Endothelial cell of umbilical vein (primary cell): ENCODE measurements at regions not wholly inside any gene's neighbourhood (a gene's known extent, or its start where the extent isn't known, plus 50 kb on each side); places are given as distances from the start of the nearest gene placed in this dataset.

Experiments used
- BruUV-seq: library from RNA; stranded (reverse); fragments of 400-500 nt; replicated peaks from 2 replicates; lab custom pipeline; 2021; lab: Mats Ljungman, UMichigan
- CTCF ChIA-PET: fragments of 300-600, 350-600 bp; sonication (Branson Sonifier 250); formaldehyde crosslinking; loops from one replicate; lab custom pipeline; 2021; ENCODE audit warnings: antibody characterized with exemption, inconsistent platforms; lab: Charles Lee
- POLR2A ChIA-PET: fragments of 300-600, 350-600 bp; sonication (Branson Sonifier 250); formaldehyde crosslinking; loops from one replicate; lab custom pipeline; 2021; ENCODE audit warnings: antibody characterized with exemption, inconsistent platforms; lab: Charles Lee
- DNase-seq: peaks from one replicate; pipeline ENCODE4 v3.0.0-alpha.2; 2011; ENCODE audit warnings: low read depth, low spot score
- FAIRE-seq: peaks from 2 replicates; lab custom pipeline; 2011; peaks lifted over from hg19 to GRCh38; lab: Jason Lieb, UNC
- H2AFZ ChIP-seq: 2 replicates; pipeline ENCODE4 v1.6.0; 2012; ENCODE audit warnings: low read depth, low read length, control low read depth, inconsistent platforms
- H3K27ac ChIP-seq: 2 replicates; pipeline ENCODE4 v1.5.1; 2011; ENCODE audit warnings: low read depth, mild to moderate bottlenecking, control low read depth, low read length, moderate library complexity; ENCODE audit not compliant: insufficient read depth
- H3K27me3 ChIP-seq, 2 experiments: 2 replicates each; pipeline versions ENCODE4 v1.6.0 to v1.6.1; 2011; ENCODE audit warnings: low read length in 2 of 2, mixed read lengths in 1 of 2; ENCODE audit not compliant: control insufficient read depth in 2 of 2, insufficient read depth in 2 of 2
- H3K36me3 ChIP-seq, 2 experiments: 2 replicates in 1 of 2; 3 replicates in 1 of 2; pipeline ENCODE4 v1.5.1; 2011; ENCODE audit warnings: low read length in 2 of 2, mild to moderate bottlenecking in 1 of 2, moderate library complexity in 1 of 2; ENCODE audit not compliant: control insufficient read depth in 2 of 2, insufficient read depth in 2 of 2; ENCODE audit errors: extremely low read depth in 1 of 2
- H3K4me1 ChIP-seq: 3 replicates; pipeline ENCODE4 v1.5.1; 2011; ENCODE audit warnings: mild to moderate bottlenecking, low read length; ENCODE audit not compliant: control insufficient read depth, insufficient read depth; ENCODE audit errors: extremely low read depth
- H3K4me2 ChIP-seq: 2 replicates; pipeline ENCODE4 v1.6.1; 2011; ENCODE audit warnings: low read length, control low read depth, mixed read lengths; ENCODE audit not compliant: insufficient read depth
- H3K4me3 ChIP-seq, 3 experiments: fragments of 200-600 bp in 1 of 3; sonication (generic), shearing (Covaris generic) in 1 of 3; replicated peaks in 1 of 3; 2 replicates each; pipeline ENCODE4 v1.5.1; 2011 to 2016; ENCODE audit warnings: control low read depth in 3 of 3, low read length in 3 of 3, mild to moderate bottlenecking in 2 of 3, inconsistent platforms in 1 of 3, low read depth in 1 of 3, moderate library complexity in 1 of 3; ENCODE audit not compliant: insufficient read depth in 1 of 3
- H3K79me2 ChIP-seq: 2 replicates; pipeline ENCODE4 v1.6.0; 2012; ENCODE audit warnings: low read length, inconsistent platforms; ENCODE audit not compliant: control insufficient read depth, insufficient read depth
- H3K9ac ChIP-seq: replicated peaks from 2 replicates; pipeline ENCODE3; 2011; ENCODE audit warnings: low read length, control low read depth; ENCODE audit not compliant: insufficient read depth; ENCODE audit errors: extremely low read depth
- H3K9me1 ChIP-seq: replicated peaks from 3 replicates; pipeline ENCODE4 v1.6.0; 2011; ENCODE audit warnings: mild to moderate bottlenecking, low read length; ENCODE audit not compliant: control insufficient read depth, insufficient read depth; ENCODE audit errors: extremely low read depth
- H3K9me3 ChIP-seq: replicated peaks from 2 replicates; pipeline ENCODE4 v1.5.1; 2012; ENCODE audit warnings: low read length, inconsistent platforms; ENCODE audit not compliant: control insufficient read depth, insufficient read depth
- H4K20me1 ChIP-seq: replicated peaks from 2 replicates; pipeline ENCODE3; 2011; ENCODE audit warnings: mild to moderate bottlenecking, low read length; ENCODE audit not compliant: control insufficient read depth, insufficient read depth; ENCODE audit errors: extremely low read depth
- EZH2 ChIP-seq: IDR thresholded peaks from 2 replicates; pipeline ENCODE4 v1.6.1; 2012; ENCODE audit warnings: borderline replicate concordance, low read depth, mild to moderate bottlenecking, moderate library complexity, low read length, inconsistent platforms; ENCODE audit not compliant: severe bottlenecking
- FOS ChIP-seq: IDR thresholded peaks from 2 replicates; pipeline ENCODE4 v1.6.1; 2011; ENCODE audit warnings: mild to moderate bottlenecking, low read length, moderate library complexity, borderline replicate concordance; ENCODE audit not compliant: insufficient read depth
- GATA2 ChIP-seq: IDR thresholded peaks from 2 replicates; pipeline ENCODE4 v1.7.0; 2011; ENCODE audit warnings: low read depth, mild to moderate bottlenecking, moderate library complexity, mixed read lengths, low read length; ENCODE audit not compliant: insufficient read length, insufficient read depth
- JUN ChIP-seq: IDR thresholded peaks from 2 replicates; pipeline ENCODE4 v1.6.1; 2011; ENCODE audit warnings: borderline replicate concordance, low read depth; ENCODE audit not compliant: insufficient read length, insufficient read depth
- MYC ChIP-seq: IDR thresholded peaks from one replicate; pipeline ENCODE4 v1.6.1; 2011; ENCODE audit warnings: mild to moderate bottlenecking, low read depth, low read length
- POLR2A ChIP-seq: IDR thresholded peaks from 2 replicates; pipeline ENCODE4 v1.6.1; 2012; ENCODE audit warnings: low read depth, mild to moderate bottlenecking, control low read depth, low read length
- POLR2AphosphoS5 ChIP-seq: IDR thresholded peaks from 2 replicates; pipeline ENCODE4 v1.6.1; 2012; ENCODE audit warnings: low read depth, mild to moderate bottlenecking, control low read depth, low read length, moderate library complexity; ENCODE audit not compliant: insufficient read depth
- dilution Hi-C: fragments of 300-500 bp; cut with MboI; formaldehyde crosslinking; loops from one replicate; pipeline ENCODE4 v1.15.0; 2019; ENCODE audit warnings: low sequenced_read_pairs; ENCODE audit not compliant: extremely low pct_ligation_motif_present
- intact Hi-C: fragments of 100-400 bp; cut with micrococcal nuclease; formaldehyde crosslinking; loops from one replicate; pipeline ENCODE4 v1.10.0; 2022
- TF ChIP-seq, protein P1 (sequence below): IDR thresholded peaks from 2 replicates; pipeline ENCODE4 v1.6.1; 2011; ENCODE audit not compliant: insufficient read depth, insufficient read length
- TF ChIP-seq, protein P2 (sequence below), 2 donors: IDR thresholded peaks; 1 replicate in 1 of 2; 2 replicates in 1 of 2; pipeline ENCODE4 v1.5.1; 2011; ENCODE audit warnings: low read length in 2 of 2, mild to moderate bottlenecking in 2 of 2, moderate library complexity in 2 of 2, control low read depth in 1 of 2, inconsistent platforms in 1 of 2, low read depth in 1 of 2; ENCODE audit not compliant: insufficient read depth in 1 of 2; ENCODE audit errors: extremely low read depth in 1 of 2

DNA sequence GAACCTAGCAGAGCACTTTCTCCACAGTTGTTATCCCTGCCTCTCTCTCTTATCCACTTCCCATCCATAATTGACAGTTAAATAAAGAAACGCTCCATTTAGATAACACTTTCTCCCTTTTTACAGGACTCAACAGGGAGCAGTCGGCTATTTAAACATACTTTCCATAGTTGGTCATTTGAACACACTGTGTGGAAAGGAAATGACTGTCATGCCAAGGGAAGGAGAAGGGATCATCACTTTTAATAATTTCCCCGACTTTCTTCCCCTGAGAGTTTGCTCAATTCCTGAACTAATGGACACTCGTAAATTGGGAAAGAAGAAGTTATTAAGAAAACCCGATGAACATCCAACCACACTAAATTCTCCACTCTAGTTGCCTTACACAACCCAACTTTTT lies 400.8 kb upstream of the PTGER4 start:
- dilution Hi-C loops (no loop called here), intact Hi-C loops (no loop called here)
- H3K4me3 ChIP-seq = no peak overlapping the region
- H3K9ac ChIP-seq = no peak overlapping the region
- H4K20me1 ChIP-seq = no peaks in the 10 kb centered on the region
- H2AFZ ChIP-seq = no peak overlapping the region
- H3K9me1 ChIP-seq = no peaks in the 10 kb centered on the region
- DNase-seq (no peak), FAIRE-seq (no peak)
- BruUV-seq = no TSS peak
- H3K4me2 ChIP-seq = no peak overlapping the region
- CTCF ChIA-PET = interaction anchor here (1.6 kb wide), 1 partner anchor 20 kb away, joined by 4 read pairs; no protein-coding TSS in a partner anchor
- no peak overlapping the region for H3K27ac ChIP-seq
- H3K79me2 ChIP-seq = no peaks in the 10 kb centered on the region
- H3K4me1 ChIP-seq = no peaks in the 10 kb centered on the region
- no peaks in the 10 kb centered on the region for H3K36me3 ChIP-seq
- no peaks in the 10 kb centered on the region for H3K9me3 ChIP-seq
- TF ChIP-seq GATA2 (no peak), POLR2AphosphoS5 (no peak), FOS (no peak), JUN (no peak), POLR2A (no peak), MYC (no peak), EZH2 (no peak)
- TF ChIP-seq, protein P1, sequence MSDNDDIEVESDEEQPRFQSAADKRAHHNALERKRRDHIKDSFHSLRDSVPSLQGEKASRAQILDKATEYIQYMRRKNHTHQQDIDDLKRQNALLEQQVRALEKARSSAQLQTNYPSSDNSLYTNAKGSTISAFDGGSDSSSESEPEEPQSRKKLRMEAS = no peak
- TF ChIP-seq, protein P2, sequence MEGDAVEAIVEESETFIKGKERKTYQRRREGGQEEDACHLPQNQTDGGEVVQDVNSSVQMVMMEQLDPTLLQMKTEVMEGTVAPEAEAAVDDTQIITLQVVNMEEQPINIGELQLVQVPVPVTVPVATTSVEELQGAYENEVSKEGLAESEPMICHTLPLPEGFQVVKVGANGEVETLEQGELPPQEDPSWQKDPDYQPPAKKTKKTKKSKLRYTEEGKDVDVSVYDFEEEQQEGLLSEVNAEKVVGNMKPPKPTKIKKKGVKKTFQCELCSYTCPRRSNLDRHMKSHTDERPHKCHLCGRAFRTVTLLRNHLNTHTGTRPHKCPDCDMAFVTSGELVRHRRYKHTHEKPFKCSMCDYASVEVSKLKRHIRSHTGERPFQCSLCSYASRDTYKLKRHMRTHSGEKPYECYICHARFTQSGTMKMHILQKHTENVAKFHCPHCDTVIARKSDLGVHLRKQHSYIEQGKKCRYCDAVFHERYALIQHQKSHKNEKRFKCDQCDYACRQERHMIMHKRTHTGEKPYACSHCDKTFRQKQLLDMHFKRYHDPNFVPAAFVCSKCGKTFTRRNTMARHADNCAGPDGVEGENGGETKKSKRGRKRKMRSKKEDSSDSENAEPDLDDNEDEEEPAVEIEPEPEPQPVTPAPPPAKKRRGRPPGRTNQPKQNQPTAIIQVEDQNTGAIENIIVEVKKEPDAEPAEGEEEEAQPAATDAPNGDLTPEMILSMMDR (IDR thresholded peaks at IDR 0.05; ENCODE audit: extremely low read depth in 1 of 2, insufficient read depth in 1 of 2, low read depth in 1 of 2, low read length in 2 of 2) = no peak
- POLR2A ChIA-PET = no interaction called here
- no peaks in the 10 kb centered on the region for H3K27me3 ChIP-seq
